Fibroblast of gingiva (primary cell): ENCODE measurements at regions not wholly inside any gene's neighbourhood (a gene's known extent, or its start where the extent isn't known, plus 50 kb on each side); places are given as distances from the start of the nearest gene placed in this dataset.

Experiments
- DNase-seq: peaks from one replicate; pipeline ENCODE4 v3.0.0-alpha.2; 2011; ENCODE audit warnings: low read depth

- no peak for DNase-seq
These were observed 182.0 kb upstream of the SMIM23 start for GRCh38 chr5:171603591-171603990.

GRCh38 chr5:171604195-171604594 lies 181.4 kb upstream of the SMIM23 start:
- DNase-seq, result no peak

GRCh38 chr5:171606414-171607024 lies 179.1 kb upstream of the SMIM23 start:
- no peak for DNase-seq

- no peak for DNase-seq
These were observed 177.8 kb upstream of the SMIM23 start for GRCh38 chr5:171607863-171608262.

- DNase-seq, result no peak
These were observed 175.7 kb upstream of the SMIM23 start for GRCh38 chr5:171609806-171610452.

GRCh38 chr5:171610686-171611085 lies 174.9 kb upstream of the SMIM23 start:
- DNase-seq, result no peak

GRCh38 chr5:171612749-171613148 lies 172.9 kb upstream of the SMIM23 start:
- DNase-seq, result no peak

GRCh38 chr5:171614511-171614910 lies 171.1 kb upstream of the SMIM23 start:
- no peak for DNase-seq

GRCh38 chr5:171614971-171615653 lies 170.5 kb upstream of the SMIM23 start:
- peak; percentile 65 for DNase-seq

GRCh38 chr5:171615705-171616640 lies 169.6 kb upstream of the SMIM23 start:
- no peak for DNase-seq

GRCh38 chr5:171617266-171617665 lies 168.4 kb upstream of the SMIM23 start:
- no peak for DNase-seq

- no peak for DNase-seq
These were observed 167.6 kb upstream of the SMIM23 start for GRCh38 chr5:171617817-171618591.

GRCh38 chr5:171619196-171619595 lies 166.4 kb upstream of the SMIM23 start:
- no peak for DNase-seq

GRCh38 chr5:171619744-171620143 lies 165.9 kb upstream of the SMIM23 start:
- DNase-seq, result no peak

- peak; percentile 51 for DNase-seq
These were observed 163.6 kb upstream of the SMIM23 start for GRCh38 chr5:171622010-171622409.

- DNase-seq, result no peak
These were observed 162.5 kb upstream of the SMIM23 start for GRCh38 chr5:171623107-171623506.

GRCh38 chr5:171623551-171624097 lies 162.0 kb upstream of the SMIM23 start:
- DNase-seq, result no peak

GRCh38 chr5:171624396-171624795 lies 161.2 kb upstream of the SMIM23 start:
- DNase-seq, result no peak

GRCh38 chr5:171625646-171626045 lies 160.0 kb upstream of the SMIM23 start:
- no peak for DNase-seq

- peak; percentile 54 for DNase-seq
These were observed 157.5 kb upstream of the SMIM23 start for GRCh38 chr5:171627936-171628632.

GRCh38 chr5:171628633-171628974 lies 157.0 kb upstream of the SMIM23 start:
- DNase-seq, result no peak
